Fibroblast of skin of right quadriceps (primary cell): ENCODE measurements at regions not wholly inside any gene's neighbourhood (a gene's known extent, or its start where the extent isn't known, plus 50 kb on each side); places are given as distances from the start of the nearest gene placed in this dataset.
A peak's percentile ranks its signal among the peaks of the same experiment; 100 is the strongest.

Experiments used
- DNase-seq: peaks from one replicate; pipeline ENCODE4 v3.0.0-alpha.2; 2013

DNA sequence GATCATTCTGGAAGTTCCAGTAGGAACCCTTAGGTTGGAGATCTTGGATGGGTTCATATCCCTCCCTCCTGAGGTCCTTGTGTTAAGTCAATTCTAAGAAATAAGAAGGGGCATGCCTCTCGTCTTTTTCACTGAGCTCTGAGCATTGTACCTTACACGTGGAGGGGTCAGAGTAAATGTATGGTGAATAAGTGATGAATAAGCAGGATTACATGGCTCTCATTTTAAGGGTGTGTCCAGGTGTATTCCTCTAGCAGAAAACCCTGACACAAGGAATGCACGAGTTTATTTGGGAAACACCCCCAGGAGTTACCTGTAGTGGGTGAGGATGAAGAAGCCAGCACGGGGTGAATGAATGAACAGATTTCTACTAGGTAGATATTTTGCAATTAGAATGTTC lies 400.2 kb downstream of the KIF16B start:
- no peak for DNase-seq

DNA sequence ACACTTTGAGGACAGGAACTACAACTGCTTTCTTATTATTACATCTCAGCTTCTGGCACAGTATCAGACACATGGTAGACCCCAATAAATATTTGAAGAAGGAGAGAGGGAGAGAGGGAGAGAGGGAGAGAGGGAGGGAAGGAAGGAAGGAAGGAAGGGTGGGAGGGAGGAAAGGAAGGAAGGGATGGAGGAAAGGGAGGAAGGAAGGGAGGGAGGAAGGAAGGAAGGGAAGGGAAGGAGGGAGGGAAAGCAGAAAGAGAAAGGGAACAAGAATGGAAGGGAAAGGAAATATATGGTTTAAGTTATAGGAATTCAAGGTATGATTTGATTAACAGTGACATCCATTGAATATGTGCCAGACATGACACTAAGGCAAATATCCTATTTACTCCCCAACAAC lies 402.1 kb downstream of the KIF16B start:
- no peak for DNase-seq

DNA sequence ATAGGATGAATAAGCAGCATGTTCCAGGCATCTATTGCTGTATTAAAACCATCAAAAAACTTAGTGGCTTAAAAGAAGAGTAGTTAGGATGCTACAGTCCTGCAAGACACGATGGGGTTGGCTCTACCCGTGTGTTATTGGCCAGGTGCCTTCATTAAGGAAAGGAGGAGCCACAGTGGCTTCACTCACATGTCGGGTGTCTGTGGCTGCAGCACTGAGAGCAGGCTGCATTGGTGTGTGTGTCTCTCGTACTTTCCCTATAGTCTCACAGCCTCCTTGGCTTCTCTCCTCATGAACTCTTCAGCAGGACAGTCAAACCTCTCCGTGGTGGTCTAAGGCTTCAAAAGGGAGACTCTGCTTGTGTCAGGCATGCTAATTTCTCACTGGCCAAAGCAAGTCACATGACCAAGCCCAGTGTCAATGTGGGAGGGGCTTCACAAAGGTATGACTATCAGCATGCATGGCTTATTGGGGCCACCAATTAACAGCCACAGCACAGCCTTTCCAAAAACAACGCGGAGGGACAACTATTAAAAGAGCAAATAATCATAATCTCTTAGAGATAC lies 402.8 kb downstream of the KIF16B start:
- no peak for DNase-seq

DNA sequence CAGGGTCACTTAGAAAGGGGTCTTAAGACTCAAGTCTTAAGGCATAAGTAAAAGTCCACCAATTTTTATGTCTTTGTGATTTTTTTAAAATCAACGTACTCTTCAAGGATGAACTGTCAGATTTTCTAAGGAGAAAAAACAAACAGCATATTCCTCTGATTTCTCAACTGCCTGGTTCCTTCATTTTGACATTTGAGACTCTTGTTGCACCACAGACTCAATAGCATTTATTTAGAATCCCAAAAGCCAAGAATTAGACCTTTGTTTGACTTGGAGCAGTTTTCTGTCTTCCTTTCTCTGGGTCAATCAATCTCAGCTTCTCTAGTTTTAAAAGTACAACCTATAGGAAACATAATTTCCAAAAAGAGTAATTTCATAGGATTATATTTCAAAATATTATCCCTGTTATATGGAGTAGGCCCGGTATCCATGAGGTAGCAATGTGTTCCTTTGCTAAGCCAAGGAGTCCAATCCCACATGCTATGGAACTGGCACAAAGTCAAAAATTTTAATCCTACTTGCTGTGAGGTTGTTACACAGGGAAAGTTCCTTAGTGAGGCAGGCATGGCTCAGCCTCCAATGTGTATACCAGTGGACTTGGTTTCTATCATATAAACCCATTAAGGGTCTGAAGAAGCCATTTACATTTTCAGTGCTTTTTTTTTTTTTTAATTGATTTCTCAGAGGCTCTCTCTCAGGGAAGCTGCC lies 405.7 kb downstream of the KIF16B start:
- DNase-seq = no peak

DNA sequence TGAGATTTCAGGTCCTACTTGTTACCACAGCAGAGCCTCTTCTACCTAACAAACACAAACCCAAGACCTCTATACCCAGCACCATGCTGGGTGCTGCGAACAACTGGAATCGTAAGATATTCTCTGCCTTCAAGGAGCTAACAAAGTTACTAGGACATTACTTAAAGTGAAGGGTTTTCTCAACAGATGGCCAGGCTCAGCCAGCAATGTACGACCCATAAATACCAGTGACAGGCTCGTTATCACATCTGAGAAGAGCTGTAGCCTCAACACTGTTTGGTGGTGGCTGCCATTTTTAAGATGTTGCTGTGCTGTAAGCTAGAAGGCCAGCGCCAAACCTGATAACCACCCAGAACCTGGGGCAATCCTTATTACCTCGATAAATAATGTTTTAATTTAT lies 406.5 kb downstream of the KIF16B start:
- no peak for DNase-seq

DNA sequence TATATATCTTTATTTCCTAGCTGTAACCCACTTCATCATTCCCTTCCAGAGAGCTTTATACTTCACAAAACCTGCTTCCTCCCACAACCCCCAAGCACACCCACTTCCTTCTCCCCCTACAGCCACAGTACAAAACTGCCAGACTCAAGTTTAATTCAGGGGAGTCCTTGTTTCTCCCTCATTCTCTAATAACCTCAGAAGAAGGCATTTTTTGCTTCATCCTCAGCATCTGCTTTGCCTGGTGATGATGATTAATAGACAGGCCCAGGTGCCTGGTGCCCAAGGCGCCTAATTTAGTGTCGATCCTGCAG lies 414.3 kb downstream of the KIF16B start:
- no peak for DNase-seq

DNA sequence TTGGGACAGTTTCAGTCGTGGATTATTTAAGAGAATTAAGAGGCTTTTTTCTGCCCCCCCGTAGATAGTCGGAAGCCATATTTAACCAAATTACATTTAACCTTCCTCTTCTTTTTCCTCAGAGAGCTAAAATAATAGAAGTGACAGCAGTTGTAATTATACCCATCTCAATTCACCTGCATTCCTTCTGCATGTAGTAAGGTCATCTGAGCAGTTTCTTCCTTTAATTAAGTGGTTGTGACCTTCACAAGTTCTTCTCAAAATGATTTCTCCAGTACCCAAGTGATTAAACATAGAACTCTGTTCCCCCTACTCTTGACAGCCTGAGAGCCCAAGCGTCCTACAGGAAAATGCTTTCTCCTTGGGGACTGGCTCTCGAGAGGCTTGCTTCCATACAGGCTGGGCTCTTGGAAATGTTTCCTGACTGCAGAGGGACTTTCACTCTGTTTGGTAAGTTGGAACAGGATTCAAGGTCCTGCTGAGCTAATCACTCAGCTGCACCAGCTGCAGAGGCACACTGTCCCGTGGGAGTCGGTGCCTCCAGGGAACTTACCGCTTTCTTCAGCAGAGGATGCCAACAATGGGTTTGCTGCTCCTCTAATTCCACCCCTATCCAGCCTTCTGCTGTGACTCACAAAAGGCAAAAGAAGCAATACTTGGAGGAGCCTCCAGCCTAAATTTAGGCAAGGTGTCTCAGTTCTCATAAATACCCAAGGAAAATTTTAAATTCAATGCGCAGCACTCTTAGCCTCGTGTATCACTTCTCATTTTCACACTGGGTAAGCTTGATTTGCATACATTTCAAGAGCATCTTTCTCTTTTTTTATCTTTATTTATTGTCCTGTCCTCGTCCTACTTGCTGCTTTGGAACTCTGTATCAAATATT lies 414.9 kb downstream of the KIF16B start:
- no peak for DNase-seq

DNA sequence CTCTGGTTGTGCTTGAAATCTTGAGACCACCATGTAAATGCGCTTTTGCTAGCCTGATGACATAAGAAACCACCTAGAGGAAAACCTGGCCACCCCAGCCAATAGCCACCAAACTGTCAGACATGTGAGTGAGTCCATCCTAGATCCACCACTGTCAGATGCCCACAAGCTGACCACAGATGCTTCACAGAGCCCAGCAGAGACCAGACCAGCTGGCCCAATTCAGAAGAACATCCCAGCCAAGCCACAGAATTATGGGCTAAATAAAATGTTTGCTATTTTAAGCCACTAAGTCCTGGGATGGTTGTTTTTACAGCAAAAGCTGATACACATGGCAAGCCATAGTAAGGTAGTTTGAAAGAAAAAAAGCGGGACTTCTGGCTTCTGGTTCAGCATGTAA lies 425.3 kb downstream of the KIF16B start:
- no peak for DNase-seq

DNA sequence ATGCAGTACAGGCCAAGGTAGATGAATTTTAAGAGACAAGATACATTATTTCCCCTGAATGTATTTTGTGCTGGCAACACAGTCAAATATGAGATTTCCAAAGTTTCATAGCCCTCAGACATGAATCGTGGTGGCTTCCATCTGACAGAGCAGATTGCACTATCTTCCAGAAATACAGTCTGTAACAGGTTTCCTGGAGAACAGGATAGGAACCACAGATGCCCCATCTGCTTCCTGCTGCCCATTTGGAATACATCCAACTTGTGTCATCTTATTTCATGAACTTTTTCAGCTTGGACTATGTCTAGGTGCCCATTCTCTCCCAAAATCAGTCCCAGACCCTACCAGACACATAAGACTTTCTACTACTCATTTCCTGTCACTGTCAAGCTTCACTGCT lies 426.0 kb downstream of the KIF16B start:
- no peak for DNase-seq

DNA sequence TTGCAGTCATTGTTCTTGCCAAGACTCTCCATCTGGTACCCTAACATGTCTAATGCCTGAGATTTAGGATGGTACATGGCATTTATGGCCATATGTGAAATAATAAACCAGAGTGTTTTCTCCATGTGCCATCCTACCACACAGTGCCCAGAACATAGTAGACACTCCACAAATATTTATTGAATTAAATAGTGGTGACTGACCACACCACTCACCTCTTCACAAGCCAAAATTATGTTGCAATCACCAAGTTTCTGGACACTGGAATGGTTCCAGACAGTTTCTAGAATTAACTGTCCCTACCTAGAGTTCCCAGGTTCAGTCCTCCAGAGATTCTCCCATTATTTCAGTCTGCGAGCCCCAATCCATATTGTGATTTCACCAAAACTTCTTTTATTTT lies 427.3 kb downstream of the KIF16B start:
- DNase-seq = no peak

DNA sequence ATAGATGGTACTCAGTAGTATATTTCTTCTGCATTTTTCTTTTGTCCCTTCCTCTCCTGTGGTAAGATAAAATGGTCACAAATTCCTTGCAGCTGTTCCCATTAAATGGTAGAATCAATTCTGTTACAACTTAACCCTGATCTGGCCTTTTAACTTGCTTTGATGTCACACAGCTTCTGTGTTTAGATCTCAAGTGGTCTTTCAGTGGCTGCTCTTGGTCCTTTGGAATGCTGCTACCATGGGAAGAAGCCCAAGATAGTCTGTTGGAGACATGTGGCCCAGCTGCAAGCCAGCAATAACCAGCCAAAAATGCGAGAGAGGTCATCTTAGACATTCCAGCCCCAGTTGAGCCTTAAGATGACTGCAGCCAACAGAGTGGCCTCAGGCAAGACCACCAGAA lies 429.7 kb downstream of the KIF16B start:
- DNase-seq = no peak

DNA sequence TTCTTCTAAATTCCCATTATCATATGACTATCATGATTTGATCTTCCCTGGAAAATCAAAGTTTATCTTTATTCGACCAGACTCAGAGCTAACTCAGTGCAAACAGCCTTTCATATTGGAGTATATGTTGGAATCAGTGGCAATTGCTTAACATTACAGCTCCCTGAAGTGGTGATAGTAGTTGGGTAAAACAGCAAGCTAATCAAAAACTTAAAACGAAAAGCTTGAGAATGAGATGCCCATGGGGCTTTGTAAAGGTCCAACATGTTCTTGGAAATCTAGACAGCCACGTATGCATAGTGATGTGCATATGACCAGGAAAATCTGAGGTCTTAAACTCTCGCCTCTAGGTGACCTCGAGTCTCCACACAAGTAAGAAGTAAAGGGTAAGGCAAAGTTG lies 437.6 kb downstream of the KIF16B start:
- no peak for DNase-seq

DNA sequence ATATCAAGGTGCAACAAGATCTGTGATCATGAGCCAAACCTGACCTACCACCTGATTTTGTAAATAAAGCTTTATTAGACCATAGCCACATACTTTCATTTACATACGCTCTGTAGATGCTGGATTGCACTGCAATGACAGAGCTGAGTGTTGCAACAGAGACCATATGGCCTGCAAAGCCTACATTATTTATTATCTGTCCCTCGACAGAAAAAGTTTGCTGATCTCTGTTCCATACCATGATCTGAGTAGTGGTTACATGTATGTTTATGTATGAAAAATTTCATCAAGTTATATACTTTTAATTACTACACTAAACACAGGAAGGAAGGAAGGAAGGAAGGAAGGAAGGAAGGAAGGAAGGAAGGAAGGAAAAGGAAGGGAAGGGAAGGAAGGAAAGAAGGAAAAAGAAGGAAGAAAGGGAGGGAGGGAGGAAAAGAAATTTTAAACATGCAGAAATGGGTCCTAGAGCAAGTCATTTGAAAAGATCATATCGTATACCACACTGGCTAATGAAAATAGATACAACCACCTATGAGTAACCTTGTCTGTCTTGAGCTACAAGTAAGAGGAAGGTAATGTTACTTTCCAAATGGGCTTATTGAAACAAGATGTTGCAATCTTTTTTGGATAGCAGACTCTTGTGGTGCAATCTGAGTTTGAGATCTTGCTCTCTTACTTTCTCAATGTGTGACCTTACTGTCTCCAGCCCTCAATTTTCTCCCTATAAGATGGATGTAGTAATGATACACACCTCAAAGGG lies 441.0 kb downstream of the KIF16B start:
- no peak for DNase-seq

DNA sequence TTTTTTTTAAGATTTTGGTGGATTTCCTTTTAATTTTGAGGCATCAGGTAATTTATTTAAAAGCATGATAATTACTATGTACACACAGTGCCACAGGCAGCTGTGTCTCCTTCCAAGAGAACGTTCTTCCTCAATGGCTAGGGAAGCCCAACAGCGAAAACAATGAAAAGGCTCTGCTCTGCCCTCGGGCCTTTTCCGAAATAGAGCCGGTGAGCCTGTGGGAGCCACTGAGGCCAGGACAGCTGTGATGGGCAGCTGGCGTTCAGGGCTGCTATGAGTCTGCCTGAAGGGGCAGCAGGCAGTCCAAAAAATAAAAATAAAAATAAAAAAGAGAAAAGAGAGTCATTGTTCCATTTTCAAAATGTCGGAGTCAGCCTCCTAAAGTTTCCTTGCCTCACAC lies 443.8 kb downstream of the KIF16B start:
- DNase-seq = no peak

DNA sequence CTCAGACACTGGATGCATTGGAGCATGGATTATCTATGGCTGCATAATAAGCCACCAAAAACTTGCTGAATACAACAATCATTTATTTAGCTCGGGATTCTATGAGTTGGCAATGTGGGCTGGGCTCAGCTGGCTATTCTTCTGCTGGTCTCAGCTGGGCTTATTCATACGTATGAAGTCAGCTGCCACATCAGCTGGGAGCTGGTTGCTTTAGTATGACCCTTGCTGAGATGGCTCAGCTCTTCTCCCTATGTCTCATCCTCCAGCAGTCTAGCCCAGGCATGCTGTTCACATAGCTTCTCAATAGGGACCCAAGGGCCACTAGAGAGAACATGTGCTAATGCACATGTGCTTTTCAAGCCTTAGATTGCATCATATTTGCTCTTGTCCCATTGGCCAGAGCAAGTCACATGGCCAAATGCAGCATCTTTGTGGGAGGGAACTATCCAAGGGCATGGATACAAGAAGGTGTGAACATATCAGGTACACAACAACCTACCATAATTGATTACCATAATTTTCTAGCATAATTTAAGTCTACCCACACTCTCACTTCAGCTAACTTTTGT lies 444.6 kb downstream of the KIF16B start:
- DNase-seq = no peak

DNA sequence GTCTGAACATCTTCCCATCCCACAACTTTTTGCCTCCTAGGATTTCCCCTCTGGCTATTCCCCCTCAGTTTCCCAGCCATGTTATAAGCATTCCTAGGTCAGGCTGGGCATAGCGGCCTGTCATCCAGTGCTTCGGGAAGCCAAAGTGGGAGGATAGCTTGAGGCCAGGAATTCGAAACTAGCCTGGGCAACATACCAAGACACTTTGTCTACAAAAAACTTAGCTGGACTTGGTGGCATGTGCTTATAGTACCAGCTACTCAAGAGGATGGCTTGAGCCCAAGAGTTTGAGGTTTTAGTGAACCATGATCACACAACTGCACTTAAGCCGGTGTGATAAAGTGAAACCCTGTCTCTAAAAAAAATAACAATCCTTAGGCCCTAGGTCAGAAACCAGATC lies 447.4 kb downstream of the KIF16B start:
- no peak for DNase-seq

DNA sequence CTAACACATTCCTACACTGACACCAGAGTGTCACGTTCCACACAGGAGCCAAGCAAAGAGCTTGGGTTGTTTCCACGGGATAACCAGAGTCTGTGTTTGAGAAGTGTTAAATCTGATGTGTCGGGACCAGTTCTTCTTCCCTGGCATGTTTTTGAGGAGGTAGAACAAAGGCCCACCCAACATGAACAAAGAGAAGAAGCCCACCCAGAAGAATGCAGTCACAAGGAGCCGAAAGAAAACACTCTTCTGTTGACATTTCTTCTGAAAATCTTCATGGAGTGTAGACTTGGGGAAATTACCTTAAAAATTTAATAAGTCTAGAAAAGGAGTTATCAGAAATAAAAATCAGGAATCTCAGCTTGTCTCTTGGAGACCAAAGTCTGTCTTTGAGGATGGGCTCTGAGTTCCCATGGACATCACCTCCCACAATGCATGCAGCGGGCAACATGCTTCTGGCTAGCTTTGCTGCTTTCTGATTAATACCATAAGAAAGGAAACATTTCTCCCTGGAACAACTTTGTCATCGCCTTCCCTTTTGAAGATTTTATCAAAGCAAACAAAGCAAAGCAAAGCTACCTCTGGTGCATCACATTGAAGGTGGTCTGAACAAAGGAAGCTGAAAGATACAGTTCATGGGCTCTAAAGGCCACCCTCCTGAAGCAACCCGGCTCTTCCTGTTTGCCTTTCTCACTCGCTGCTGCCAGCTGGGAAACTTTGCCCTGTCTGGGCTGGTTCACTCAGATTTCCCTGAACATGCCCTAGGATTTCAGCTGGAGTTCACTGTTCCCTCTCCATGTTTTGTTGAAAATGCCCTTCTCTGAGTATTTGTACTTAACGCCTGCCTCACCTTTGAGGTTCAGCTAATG lies 448.1 kb downstream of the KIF16B start:
- DNase-seq = no peak

DNA sequence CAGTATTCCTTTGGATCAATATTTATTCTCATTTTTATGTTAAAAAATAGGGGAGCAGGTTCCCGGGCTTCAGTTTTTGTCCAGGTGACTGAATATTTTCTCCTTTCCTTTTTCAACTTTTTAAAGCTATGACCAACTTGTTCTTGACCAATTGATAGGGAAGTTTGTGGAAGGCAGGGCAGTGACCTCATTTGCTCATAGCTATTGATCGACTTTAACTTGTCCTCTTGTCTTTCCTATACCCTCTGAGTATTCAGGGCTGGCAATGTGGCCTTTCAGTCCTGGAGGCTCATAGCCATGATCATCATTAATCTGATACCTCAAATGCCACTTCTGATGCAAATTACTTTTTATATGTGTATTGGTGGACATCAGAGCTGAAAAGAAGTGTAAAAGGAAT lies 448.8 kb downstream of the KIF16B start:
- DNase-seq = no peak

DNA sequence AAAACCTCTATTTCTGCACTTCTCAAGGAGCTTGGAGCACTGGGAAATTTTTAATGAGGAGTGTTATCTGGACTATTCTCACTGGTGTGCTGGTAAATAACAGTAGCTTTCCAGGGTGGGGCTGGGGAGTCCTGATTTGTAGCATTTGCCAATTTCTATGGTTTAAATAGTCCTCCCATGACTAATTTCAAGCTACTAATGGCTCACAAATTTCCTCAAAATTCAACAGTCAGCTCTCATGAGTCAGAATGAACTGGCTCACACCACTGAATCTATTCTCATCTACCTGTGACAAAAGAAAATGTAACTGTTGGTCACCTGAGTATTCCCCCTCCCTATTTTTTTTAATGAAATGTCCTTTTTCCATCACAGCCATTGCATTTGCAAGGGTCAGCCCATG lies 449.6 kb downstream of the KIF16B start:
- no peak for DNase-seq

DNA sequence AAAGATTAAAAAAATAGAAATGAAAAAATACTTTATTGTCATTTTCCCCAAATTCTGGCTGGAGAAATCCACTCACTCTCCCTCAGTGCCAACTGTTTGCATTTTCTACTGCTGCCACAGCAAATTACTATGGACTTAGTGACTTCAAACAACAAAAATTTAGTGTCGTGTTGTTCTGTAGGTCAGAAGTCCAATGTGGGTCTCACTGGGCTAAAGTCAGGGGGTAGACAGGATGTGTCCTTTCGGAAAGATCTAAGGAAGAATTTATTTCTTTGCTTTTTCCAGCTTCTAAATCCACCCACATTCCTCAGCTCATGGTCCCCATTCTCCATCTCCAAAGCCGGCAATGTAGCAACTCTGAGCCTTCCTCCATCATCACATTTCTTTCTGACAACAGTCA lies 453.3 kb downstream of the KIF16B start:
- DNase-seq = no peak

DNA sequence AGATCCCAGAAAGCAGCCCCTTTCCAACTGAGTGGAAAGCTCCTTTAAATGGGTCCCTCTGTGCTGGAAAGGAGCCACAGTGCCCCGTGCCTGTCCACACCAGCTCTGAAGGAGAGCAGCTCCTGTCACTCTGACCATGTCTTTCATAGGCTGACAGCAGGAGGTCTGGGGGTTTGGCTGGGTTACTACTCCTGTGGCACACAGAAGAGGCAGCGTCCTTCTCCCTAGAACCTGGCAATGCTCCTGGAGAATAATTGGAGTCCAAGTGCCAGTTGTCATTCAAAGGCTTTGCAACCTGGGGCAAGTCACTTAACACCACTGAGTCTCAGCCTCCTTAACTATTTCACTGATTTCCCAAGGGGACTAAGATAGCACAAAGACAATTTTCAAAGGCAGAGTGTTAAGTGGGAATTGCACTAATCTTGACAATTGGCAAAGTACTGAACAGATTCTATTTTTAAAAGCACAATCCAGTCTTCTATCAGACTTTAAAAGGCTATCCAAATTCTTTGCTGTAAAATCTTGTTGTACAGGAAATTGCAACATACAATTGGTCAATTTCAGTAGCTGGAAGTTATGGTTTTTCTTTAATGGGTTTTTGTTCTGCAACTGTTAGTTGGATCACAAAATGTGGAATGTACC lies 457.2 kb downstream of the KIF16B start:
- peak; percentile 10 for DNase-seq

DNA sequence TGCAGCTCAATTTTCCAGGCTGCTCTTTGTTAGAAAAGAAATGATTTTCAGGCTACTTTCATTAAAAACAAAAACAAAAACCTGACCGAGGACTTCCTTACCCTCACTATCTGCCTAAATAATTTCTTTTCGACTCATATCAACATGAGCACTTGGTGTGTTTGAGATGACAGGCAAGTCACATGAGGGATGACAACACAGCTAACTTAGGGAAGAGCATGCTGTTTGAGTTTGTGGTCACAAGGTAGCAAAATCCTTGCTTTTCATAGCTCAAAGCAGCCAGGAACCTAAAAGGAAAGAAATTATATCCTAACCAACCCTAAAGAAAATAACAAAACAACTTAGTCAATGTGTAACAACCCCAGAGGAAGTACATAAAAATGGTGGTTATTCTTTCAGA lies 459.5 kb downstream of the KIF16B start:
- DNase-seq = no peak
